ENCODE measurements at regions not wholly inside any gene's neighbourhood (a gene's known extent, or its start where the extent isn't known, plus 50 kb on each side); places are given as distances from the start of the nearest gene placed in this dataset.

DNA sequence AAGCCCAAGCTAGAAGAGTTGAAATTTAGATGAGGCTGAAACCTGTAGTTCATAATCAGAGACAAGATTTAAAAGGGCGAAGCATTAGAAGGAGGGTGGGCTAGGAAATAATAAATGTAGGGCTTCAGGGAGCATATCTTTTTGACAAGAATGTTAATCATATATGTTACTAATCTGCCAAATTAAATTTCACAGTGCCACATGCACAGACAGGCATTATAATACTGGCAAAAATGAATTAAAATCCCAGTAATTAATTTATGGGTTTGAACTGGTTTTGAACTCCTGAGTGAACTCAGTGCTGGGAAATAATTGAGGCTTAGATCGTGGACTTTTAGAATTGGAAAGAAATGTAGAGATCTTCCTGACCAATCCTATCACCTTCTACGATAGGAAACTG, 383.5 kb upstream of the IL12A start:
- DNase-seq (ENCODE audit: low read depth): no peak
- H3K4me3 ChIP-seq (ENCODE audit: control insufficient read depth, low read depth, low read length): no peak overlapping the region
- TF ChIP-seq, protein P1, sequence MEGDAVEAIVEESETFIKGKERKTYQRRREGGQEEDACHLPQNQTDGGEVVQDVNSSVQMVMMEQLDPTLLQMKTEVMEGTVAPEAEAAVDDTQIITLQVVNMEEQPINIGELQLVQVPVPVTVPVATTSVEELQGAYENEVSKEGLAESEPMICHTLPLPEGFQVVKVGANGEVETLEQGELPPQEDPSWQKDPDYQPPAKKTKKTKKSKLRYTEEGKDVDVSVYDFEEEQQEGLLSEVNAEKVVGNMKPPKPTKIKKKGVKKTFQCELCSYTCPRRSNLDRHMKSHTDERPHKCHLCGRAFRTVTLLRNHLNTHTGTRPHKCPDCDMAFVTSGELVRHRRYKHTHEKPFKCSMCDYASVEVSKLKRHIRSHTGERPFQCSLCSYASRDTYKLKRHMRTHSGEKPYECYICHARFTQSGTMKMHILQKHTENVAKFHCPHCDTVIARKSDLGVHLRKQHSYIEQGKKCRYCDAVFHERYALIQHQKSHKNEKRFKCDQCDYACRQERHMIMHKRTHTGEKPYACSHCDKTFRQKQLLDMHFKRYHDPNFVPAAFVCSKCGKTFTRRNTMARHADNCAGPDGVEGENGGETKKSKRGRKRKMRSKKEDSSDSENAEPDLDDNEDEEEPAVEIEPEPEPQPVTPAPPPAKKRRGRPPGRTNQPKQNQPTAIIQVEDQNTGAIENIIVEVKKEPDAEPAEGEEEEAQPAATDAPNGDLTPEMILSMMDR (IDR thresholded peaks at IDR 0.05; ENCODE audit: control insufficient read depth, insufficient read depth, low read depth, low read length, missing control alignments): no peak

DNA sequence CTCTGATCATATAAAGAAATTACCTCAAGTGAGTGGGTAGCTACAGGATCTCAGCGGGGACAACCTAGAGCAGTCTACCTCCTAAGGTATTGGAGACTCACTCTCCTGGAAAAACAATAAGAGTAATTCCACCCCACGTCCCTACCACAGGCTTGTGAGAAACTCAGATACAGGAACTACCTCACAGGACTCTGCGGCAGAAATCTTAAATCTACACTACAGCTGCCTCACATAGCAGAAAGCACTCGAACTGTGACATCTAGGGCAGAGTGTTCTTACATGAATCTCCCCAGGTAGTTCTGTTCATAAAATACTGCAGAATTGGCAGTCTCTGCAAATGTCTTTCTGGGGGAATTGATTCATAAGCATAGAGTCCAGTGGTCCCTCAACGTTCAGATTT, 382.9 kb upstream of the IL12A start:
- H3K4me3 ChIP-seq (ENCODE audit: control insufficient read depth, low read depth, low read length): no peak overlapping the region
- DNase-seq (ENCODE audit: low read depth): no peak
- TF ChIP-seq, protein P1 (IDR thresholded peaks at IDR 0.05; ENCODE audit: control insufficient read depth, insufficient read depth, low read depth, low read length, missing control alignments): no peak

DNA sequence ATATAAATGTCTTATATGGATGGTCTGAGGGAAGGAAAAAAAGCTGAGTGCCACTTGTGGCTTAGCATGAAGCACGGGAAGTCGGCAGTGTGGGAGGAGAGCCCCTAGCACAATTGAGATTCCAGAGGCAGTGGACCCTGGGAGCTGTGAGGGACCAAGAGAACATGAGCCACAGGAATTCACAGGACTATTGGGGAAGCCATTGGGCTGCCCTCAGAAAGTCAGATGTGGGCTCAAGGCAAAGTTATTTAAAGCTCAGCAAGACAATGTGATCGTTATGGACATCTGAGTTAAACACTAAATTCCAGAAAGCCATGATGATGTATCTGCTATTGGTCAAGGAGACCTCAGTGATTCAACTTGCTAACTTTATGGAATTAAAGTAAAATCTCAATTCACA, 380.8 kb upstream of the IL12A start:
- TF ChIP-seq, protein P1 (IDR thresholded peaks at IDR 0.05; ENCODE audit: control insufficient read depth, insufficient read depth, low read depth, low read length, missing control alignments): no peak
- no peak overlapping the region for H3K4me3 ChIP-seq (ENCODE audit: control insufficient read depth, low read depth, low read length)
- no peak for DNase-seq (ENCODE audit: low read depth)

DNA sequence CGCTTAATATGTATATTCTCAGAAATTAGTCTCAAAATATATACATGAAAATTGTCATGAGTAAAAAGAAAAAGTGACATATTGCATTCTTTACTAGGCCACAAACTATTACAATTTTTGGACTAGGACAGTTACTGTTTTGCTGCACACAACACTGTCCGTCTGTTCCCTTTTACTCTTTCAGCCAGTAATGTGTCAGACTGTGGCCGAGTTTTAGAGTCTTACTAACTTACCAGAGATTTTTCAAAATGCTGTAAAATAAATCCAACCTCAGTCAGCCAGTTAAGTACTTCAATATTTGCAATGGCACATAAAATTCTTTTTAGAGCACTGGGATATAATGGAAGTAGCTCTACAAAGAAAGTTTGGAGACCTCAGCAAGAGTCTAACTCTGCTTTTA, 380.3 kb upstream of the IL12A start:
- no peak overlapping the region for H3K4me3 ChIP-seq (ENCODE audit: control insufficient read depth, low read depth, low read length)
- TF ChIP-seq, protein P1 (IDR thresholded peaks at IDR 0.05; ENCODE audit: control insufficient read depth, insufficient read depth, low read depth, low read length, missing control alignments): no peak
- no peak for DNase-seq (ENCODE audit: low read depth)

DNA sequence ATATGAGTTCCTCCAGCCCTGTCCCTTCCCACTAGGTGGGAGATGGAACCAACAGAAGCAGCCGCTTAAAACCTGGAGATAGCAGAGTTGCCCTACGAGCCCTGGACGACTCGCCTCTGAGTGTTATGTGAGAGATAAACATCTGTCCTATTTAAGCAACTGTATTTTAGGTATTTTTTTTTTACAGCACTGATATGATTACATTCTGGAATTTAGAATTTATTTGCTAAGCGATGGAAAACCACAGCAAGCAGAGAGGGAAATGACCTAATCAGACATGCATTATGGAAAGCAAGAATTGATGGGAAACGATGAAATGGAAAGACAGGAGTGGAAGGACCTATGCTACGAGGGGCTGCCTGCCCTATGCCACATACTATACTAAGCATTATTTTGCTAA, 379.0 kb upstream of the IL12A start:
- no peak overlapping the region for H3K4me3 ChIP-seq (ENCODE audit: control insufficient read depth, low read depth, low read length)
- no peak for DNase-seq (ENCODE audit: low read depth)
- TF ChIP-seq, protein P1 (IDR thresholded peaks at IDR 0.05; ENCODE audit: control insufficient read depth, insufficient read depth, low read depth, low read length, missing control alignments): no peak

DNA sequence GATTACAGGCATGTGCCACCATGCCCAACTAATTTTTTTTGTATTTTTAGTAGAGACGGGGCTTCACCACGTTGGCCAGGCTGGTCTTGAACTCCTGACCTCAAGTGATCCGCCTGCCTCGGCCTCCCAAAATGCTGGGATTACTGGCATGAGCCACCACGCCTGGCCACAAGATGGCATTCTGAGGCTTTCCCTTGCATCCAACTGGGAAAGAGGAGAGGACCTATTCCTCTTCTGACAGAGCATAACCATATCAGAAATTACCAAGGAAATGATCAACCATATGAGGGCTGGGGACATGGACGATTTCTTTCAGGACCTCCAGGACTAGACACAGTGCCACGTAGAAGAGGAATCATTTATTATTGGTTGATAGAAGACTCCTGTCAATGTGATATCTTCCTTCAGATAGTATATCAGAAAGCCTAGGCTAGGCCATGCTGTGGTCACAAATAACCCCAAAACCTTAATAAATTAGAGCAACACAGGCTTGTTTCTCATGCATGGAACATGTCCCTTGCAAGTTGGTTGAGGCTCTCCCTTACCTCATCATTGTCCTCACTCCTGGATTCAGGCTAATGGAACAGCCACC, 372.3 kb upstream of the IL12A start:
- DNase-seq (ENCODE audit: low read depth): no peak
- no peak overlapping the region for H3K4me3 ChIP-seq (ENCODE audit: control insufficient read depth, low read depth, low read length)
- TF ChIP-seq, protein P1 (IDR thresholded peaks at IDR 0.05; ENCODE audit: control insufficient read depth, insufficient read depth, low read depth, low read length, missing control alignments): peak; percentile 76
